ENCODE measurements at regions not wholly inside any gene's neighbourhood (a gene's known extent, or its start where the extent isn't known, plus 50 kb on each side); places are given as distances from the start of the nearest gene placed in this dataset.

GRCh38 chr19:13670846-13671245 lies 93.5 kb upstream of the MRI1 start:
- H3K9me3 ChIP-seq (ENCODE audit: control insufficient read depth, insufficient read depth, low read length): no peaks in the 10 kb centered on the region; the same call in 1 of the 2 replicates
- no peak overlapping the region for H3K4me3 ChIP-seq (ENCODE audit: low read depth, low read length)
- no peaks in the 10 kb centered on the region for H3K27me3 ChIP-seq (ENCODE audit: control insufficient read depth, insufficient read depth, low read length)
- no peak for TF ChIP-seq CTCF (IDR thresholded peaks at IDR 0.05; ENCODE audit: low read depth, low read length)
- H3K27ac ChIP-seq (ENCODE audit: low read depth, low read length): no peak overlapping the region
- no peak for DNase-seq (ENCODE audit: low read depth, low spot score)
- POLR2A ChIA-PET: no interaction called here
- CTCF ChIA-PET: no interaction called here

DNA sequence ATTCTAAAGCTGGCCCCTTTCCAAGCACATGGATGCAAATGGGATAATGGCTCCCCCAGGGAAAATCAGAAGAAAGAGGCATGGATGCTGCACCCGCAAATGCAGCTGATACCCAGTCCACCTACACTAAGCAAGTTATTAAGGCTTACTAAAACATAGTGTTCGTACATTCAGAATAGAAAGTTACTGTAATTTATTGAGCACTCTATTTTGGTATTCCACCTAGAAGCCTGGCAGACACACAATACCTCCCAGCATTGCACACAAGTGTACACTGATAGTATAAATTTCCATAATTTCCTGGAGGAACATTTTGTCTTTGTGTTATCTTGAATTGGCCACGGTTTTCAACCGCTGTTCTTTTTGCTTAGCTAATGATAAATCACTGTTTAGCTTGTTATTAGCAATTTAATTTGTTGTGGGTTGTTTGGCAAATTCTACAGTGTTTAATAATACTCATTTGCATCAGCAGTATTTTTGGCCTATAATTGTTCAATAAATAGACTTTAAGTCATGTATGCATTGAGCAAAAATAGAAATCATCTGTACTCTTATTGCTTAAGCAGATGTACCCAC lies 94.5 kb upstream of the MRI1 start:
- CTCF ChIA-PET: no interaction called here

DNA sequence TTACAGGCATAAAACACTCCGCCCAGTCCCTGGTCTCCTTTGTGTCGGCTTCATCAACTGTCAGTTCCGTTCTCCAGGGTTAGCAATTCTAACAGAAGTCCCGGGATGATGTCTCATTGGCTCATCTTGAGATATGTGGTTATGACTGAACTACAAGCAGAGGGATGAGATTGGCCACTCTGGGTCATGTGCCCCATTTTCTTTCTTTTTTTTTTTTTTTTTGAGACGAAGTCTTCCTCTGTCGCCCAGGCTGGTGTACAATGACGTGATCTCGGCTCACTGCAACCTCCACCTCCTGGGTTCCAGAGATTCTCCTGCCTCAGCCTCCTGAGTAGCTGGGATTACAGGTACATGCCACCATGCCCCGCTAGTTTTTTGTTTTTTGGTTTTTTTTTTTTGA lies 95.4 kb upstream of the MRI1 start:
- Histone ChIP-seq H3K27me3 (ENCODE audit: control insufficient read depth, insufficient read depth, low read length) (no peaks in the 10 kb centered on the region), H3K27ac (ENCODE audit: low read depth, low read length) (no peak overlapping the region), H3K9me3 (ENCODE audit: control insufficient read depth, insufficient read depth, low read length) (no peaks in the 10 kb centered on the region; the same call in 1 of the 2 replicates), H3K4me3 (ENCODE audit: low read depth, low read length) (no peak overlapping the region)
- ChIA-PET CTCF (no interaction called here), POLR2A (no interaction called here)
- no peak for TF ChIP-seq CTCF (IDR thresholded peaks at IDR 0.05; ENCODE audit: low read depth, low read length)
- no peak for DNase-seq (ENCODE audit: low read depth, low spot score)

More for the DNA sequence above, 94.5 kb upstream of the MRI1 start:
- no peaks in the 10 kb centered on the region for H3K27me3 ChIP-seq (ENCODE audit: control insufficient read depth, insufficient read depth, low read length)
- DNase-seq (ENCODE audit: low read depth, low spot score): no peak
- no peaks in the 10 kb centered on the region; the same call in 1 of the 2 replicates for H3K9me3 ChIP-seq (ENCODE audit: control insufficient read depth, insufficient read depth, low read length)
- POLR2A ChIA-PET: no interaction called here
- H3K4me3 ChIP-seq (ENCODE audit: low read depth, low read length): no peak overlapping the region
- no peak overlapping the region for H3K27ac ChIP-seq (ENCODE audit: low read depth, low read length)
- TF ChIP-seq CTCF (IDR thresholded peaks at IDR 0.05; ENCODE audit: low read depth, low read length): no peak

DNA sequence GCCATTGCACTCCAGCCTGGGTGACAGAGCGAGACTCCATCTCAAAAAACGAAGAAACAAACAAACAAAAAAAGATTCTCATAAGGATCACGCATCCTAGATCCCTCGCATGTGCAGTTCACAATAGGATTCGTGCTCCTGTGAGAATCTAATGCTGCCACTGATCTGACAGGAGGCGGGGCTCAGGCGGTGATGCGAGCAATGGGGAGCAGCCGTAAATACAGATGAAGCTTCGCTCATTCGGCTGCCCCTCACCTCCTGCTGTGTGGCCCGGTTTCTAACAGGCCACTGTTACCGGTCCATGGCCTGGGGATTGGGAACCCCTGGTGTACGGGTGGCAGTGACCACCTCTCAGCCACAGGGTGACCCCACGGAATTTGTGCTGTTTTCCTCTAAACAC lies 98.2 kb upstream of the MRI1 start:
- ChIA-PET POLR2A (no interaction called here), CTCF (no interaction called here)
- no peak overlapping the region for H3K4me3 ChIP-seq (ENCODE audit: low read depth, low read length)
- no peaks in the 10 kb centered on the region for H3K9me3 ChIP-seq (ENCODE audit: control insufficient read depth, insufficient read depth, low read length)
- TF ChIP-seq CTCF (IDR thresholded peaks at IDR 0.05; ENCODE audit: low read depth, low read length): no peak
- H3K27ac ChIP-seq (ENCODE audit: low read depth, low read length): no peak overlapping the region
- peaks cover 3% of the 10 kb centered on the region for H3K27me3 ChIP-seq (ENCODE audit: control insufficient read depth, insufficient read depth, low read length)
- no peak for DNase-seq (ENCODE audit: low read depth, low spot score)

DNA sequence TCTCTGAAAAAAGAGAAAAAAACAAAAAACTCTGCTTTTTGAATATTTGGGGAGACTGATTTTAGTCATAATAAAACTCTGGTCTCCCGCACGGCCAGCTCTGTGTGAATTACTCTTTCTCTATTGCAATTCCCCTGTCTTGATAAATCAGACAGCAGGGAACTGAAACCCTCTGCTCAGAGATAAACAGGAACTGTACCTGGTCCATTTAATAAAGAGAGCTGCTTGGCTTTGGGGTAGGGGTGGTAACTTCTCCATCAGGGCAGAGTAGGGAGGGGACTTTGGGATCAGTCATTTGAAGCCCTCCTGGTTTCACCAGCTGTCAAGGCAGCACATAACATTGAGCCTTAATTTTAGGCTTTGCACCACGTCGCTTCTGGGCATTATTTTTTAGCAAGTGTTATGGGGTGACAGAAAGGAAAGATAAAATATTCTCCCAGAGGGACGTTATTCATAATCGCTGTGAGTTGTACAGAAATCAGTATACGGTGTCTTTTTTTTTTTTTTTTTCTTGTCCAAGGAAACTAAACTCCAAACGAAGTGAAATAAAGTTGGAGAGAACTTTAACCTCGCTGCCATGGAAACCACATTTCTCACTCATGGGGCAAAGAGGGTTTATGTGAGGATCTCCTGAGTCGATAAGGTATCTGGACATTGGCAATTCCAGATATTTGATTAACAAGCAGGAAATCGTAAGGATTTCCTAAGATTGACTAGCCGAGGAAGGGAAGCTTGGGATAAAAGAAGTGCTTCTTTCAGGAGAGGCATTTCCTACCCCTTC lies 99.0 kb upstream of the MRI1 start:
- no peak for TF ChIP-seq CTCF (IDR thresholded peaks at IDR 0.05; ENCODE audit: low read depth, low read length)
- ChIA-PET CTCF (no interaction called here), POLR2A (no interaction called here)
- Histone ChIP-seq H3K9me3 (ENCODE audit: control insufficient read depth, insufficient read depth, low read length) (no peaks in the 10 kb centered on the region), H3K27ac (ENCODE audit: low read depth, low read length) (no peak overlapping the region), H3K27me3 (ENCODE audit: control insufficient read depth, insufficient read depth, low read length) (peaks cover 3% of the 10 kb centered on the region), H3K4me3 (ENCODE audit: low read depth, low read length) (no peak overlapping the region)
- DNase-seq (ENCODE audit: low read depth, low spot score): no peak
